HCT116 (cell line): ENCODE measurements at regions not wholly inside any gene's neighbourhood (a gene's known extent, or its start where the extent isn't known, plus 50 kb on each side); places are given as distances from the start of the nearest gene placed in this dataset.

ENCODE experiments used
- ATAC-seq: fragments of 200-7000 bp; cut with Tn5 transposase; 2 replicates; pipeline ENCODE4 v1.9.1; 2020; ENCODE audit warnings: mild to moderate bottlenecking, moderate library complexity
- BruUV-seq: library from RNA; stranded (reverse); fragments of 400-500 nt; replicated peaks from 2 replicates; lab custom pipeline; 2021; lab: Mats Ljungman, UMichigan
- CTCF ChIA-PET: fragments of 300-600 bp; sonication (Branson Sonifier 250); formaldehyde crosslinking; loops from one replicate; lab custom pipeline; 2021; ENCODE audit warnings: antibody characterized with exemption; lab: Charles Lee
- POLR2A ChIA-PET: fragments of 300-600, 350-600 bp; sonication (Branson Sonifier 250); formaldehyde crosslinking; loops from one replicate; lab custom pipeline; 2021; ENCODE audit warnings: antibody characterized with exemption; lab: Charles Lee
- RAD21 ChIA-PET, 2 experiments: fragments of 300-600 bp; sonication (Branson Sonifier 250); formaldehyde crosslinking; loops; one replicate each; lab custom pipeline; 2023; ENCODE audit warnings: low total read pairs in 2 of 2; ENCODE audit not compliant: uncharacterized antibody in 2 of 2, unreplicated experiment in 2 of 2, low non-redundant PET in 1 of 2; lab: Charles Lee
- DNase-seq: peaks from one replicate; pipeline ENCODE4 v3.0.0-alpha.2; 2010; ENCODE audit warnings: low read depth, low spot score
- H2AFZ ChIP-seq: fragments of 200-600 bp; shearing (Covaris generic), sonication (generic); 2 replicates; pipeline ENCODE4 v1.6.1; 2017; ENCODE audit warnings: low read depth, mixed run types, mixed read lengths, antibody characterized with exemption, low read length; ENCODE audit not compliant: poor library complexity, severe bottlenecking
- H3K27ac ChIP-seq: 2 replicates; pipeline ENCODE4 v1.5.1; 2012; ENCODE audit warnings: low read depth, low read length
- H3K27me3 ChIP-seq: fragments of 200-600 bp; sonication (generic); 2 replicates; pipeline ENCODE4 v1.6.1; 2016; ENCODE audit warnings: mixed run types, low read length, mixed read lengths; ENCODE audit not compliant: insufficient read depth
- H3K36me3 ChIP-seq, 2 experiments: fragments of 200-500 bp in 1 of 2; fragments of 200-600 bp in 1 of 2; sonication (Bioruptor generic) in 1 of 2; sonication (generic) in 1 of 2; 2 replicates each; pipeline versions ENCODE4 v1.5.1 to v1.6.1; 2014 to 2016; ENCODE audit warnings: low read length in 2 of 2, inconsistent platforms in 1 of 2, mixed read lengths in 1 of 2, mixed run types in 1 of 2; ENCODE audit not compliant: insufficient read depth in 2 of 2, control insufficient read depth in 1 of 2
- H3K4me1 ChIP-seq, 2 experiments: fragments of 200-600 bp in 1 of 2; sonication (generic) in 1 of 2; 2 replicates each; pipeline versions ENCODE4 v1.5.1 to v1.6.1; 2012 to 2017; ENCODE audit warnings: low read length in 2 of 2, inconsistent platforms in 1 of 2, mild to moderate bottlenecking in 1 of 2, mixed read lengths in 1 of 2, mixed run types in 1 of 2, moderate library complexity in 1 of 2; ENCODE audit not compliant: insufficient read depth in 2 of 2, control insufficient read depth in 1 of 2
- H3K4me2 ChIP-seq: fragments of 200-600 bp; sonication (generic); 2 replicates; pipeline ENCODE4 v1.6.1; 2017; ENCODE audit warnings: mixed run types, low read length, mixed read lengths
- H3K4me3 ChIP-seq, 2 experiments: fragments of 200-600 bp in 1 of 2; sonication (generic) in 1 of 2; replicated peaks in 1 of 2; 2 replicates each; pipeline ENCODE4 v1.5.1; 2011 to 2016; ENCODE audit warnings: low read length in 2 of 2, control low read depth in 1 of 2, low read depth in 1 of 2, mild to moderate bottlenecking in 1 of 2, mixed read lengths in 1 of 2, mixed run types in 1 of 2
- H3K79me2 ChIP-seq: fragments of 200-600 bp; sonication (generic); 2 replicates; pipeline ENCODE4 v1.6.1; 2017; ENCODE audit warnings: mild to moderate bottlenecking, mixed run types, low read length, moderate library complexity, mixed read lengths; ENCODE audit not compliant: insufficient read depth
- H3K9ac ChIP-seq: fragments of 200-600 bp; sonication (generic); 2 replicates; pipeline ENCODE4 v1.6.1; 2016; ENCODE audit warnings: low read length, mixed read lengths
- H3K9me2 ChIP-seq: fragments of 200-600 bp; sonication (generic), shearing (Covaris generic); 2 replicates; pipeline ENCODE4 v1.6.1; 2017; ENCODE audit warnings: mixed run types, mild to moderate bottlenecking, moderate library complexity; ENCODE audit not compliant: insufficient read depth
- H3K9me3 ChIP-seq, 2 experiments: fragments of 200-500 bp in 1 of 2; fragments of 200-600 bp in 1 of 2; sonication (Bioruptor generic) in 1 of 2; sonication (generic) in 1 of 2; 2 replicates each; pipeline ENCODE4 v1.6.1; 2014 to 2017; ENCODE audit warnings: low read length in 2 of 2, mixed read lengths in 2 of 2, inconsistent platforms in 1 of 2, low read depth in 1 of 2, mild to moderate bottlenecking in 1 of 2, mixed run types in 1 of 2, moderate library complexity in 1 of 2; ENCODE audit not compliant: control insufficient read depth in 1 of 2, insufficient read depth in 1 of 2
- H4K20me1 ChIP-seq: fragments of 200-600 bp; sonication (generic), shearing (Covaris generic); 2 replicates; pipeline ENCODE4 v1.6.1; 2017; ENCODE audit warnings: mixed run types, mild to moderate bottlenecking, moderate library complexity; ENCODE audit not compliant: insufficient read depth
- ATF3 ChIP-seq: IDR thresholded peaks from 2 replicates; pipeline ENCODE4 v1.6.1; 2012
- CBX3 ChIP-seq: IDR thresholded peaks from 2 replicates; pipeline ENCODE4 v1.6.1; 2012; ENCODE audit warnings: low read depth
- EGR1 ChIP-seq: IDR thresholded peaks from 2 replicates; pipeline ENCODE4 v1.6.1; 2012; ENCODE audit warnings: low read depth
- ELF1 ChIP-seq: IDR thresholded peaks from 2 replicates; pipeline ENCODE4 v1.6.1; 2012; ENCODE audit warnings: low read depth, borderline replicate concordance
- EZH2phosphoT487 ChIP-seq: fragments of 200-600 bp; IDR thresholded peaks from 2 replicates; pipeline ENCODE4 v1.6.1; 2018; ENCODE audit warnings: antibody characterized with exemption, borderline replicate concordance
- JUND ChIP-seq: IDR thresholded peaks from 2 replicates; pipeline ENCODE4 v1.6.1; 2012
- MAX ChIP-seq: IDR thresholded peaks from 2 replicates; pipeline ENCODE4 v1.6.1; 2012
- POLR2A ChIP-seq: IDR thresholded peaks from 2 replicates; pipeline ENCODE4 v1.7.0; 2011; ENCODE audit warnings: borderline replicate concordance; ENCODE audit not compliant: insufficient read depth, insufficient read length; ENCODE audit errors: extremely low read depth
- POLR2AphosphoS5 ChIP-seq: IDR thresholded peaks from 2 replicates; pipeline ENCODE4 v1.6.1; 2011; ENCODE audit warnings: mild to moderate bottlenecking, low read depth, low read length, moderate library complexity
- RAD21 ChIP-seq: IDR thresholded peaks from 2 replicates; pipeline ENCODE4 v1.6.1; 2012; ENCODE audit warnings: low read depth, mild to moderate bottlenecking
- SP1 ChIP-seq: IDR thresholded peaks from 2 replicates; pipeline ENCODE4 v1.6.1; 2012; ENCODE audit warnings: low read depth
- TCF7L2 ChIP-seq: IDR thresholded peaks from 2 replicates; pipeline ENCODE4 v1.7.0; 2011; ENCODE audit warnings: borderline replicate concordance, inconsistent platforms; ENCODE audit not compliant: insufficient read depth, insufficient read length; ENCODE audit errors: extremely low read depth
- YY1 ChIP-seq: IDR thresholded peaks from 2 replicates; pipeline ENCODE4 v1.6.1; 2011; ENCODE audit warnings: low read length, low read depth, moderate library complexity, mild to moderate bottlenecking; ENCODE audit not compliant: insufficient replicate concordance; ENCODE audit errors: extremely low read depth
- ZBTB33 ChIP-seq: IDR thresholded peaks from 2 replicates; pipeline ENCODE4 v1.6.1; 2011; ENCODE audit warnings: mild to moderate bottlenecking, low read length, moderate library complexity; ENCODE audit not compliant: insufficient replicate concordance; ENCODE audit errors: extremely low read depth
- ZNF274 ChIP-seq: fragments of 200-500 bp; sonication (Bioruptor generic); IDR thresholded peaks from 2 replicates; pipeline ENCODE4 v1.6.1; 2014; ENCODE audit warnings: mild to moderate bottlenecking, low read depth, low read length, inconsistent platforms
- intact Hi-C: fragments of 100-400 bp; cut with micrococcal nuclease; formaldehyde crosslinking; loops from 2 replicates; pipeline ENCODE4 v1.10.0; 2022

- ChIA-PET CTCF (no interaction called here), RAD21 (no interaction called here), POLR2A (no interaction called here)
- intact Hi-C loops = no loop called here
- Histone ChIP-seq H3K4me1 (no peaks in the 10 kb centered on the region), H4K20me1 (no peaks in the 10 kb centered on the region), H3K27me3 (no peaks in the 10 kb centered on the region), H3K4me3 (no peak overlapping the region), H3K9ac (no peak overlapping the region), H3K36me3 (no peaks in the 10 kb centered on the region), H3K79me2 (no peaks in the 10 kb centered on the region), H2AFZ (no peak overlapping the region), H3K9me2 (no peaks in the 10 kb centered on the region), H3K4me2 (no peak overlapping the region), H3K9me3 (peaks cover 6 to 14% of the 10 kb centered on the region in 2 experiments; a peak in 2 of 4 replicates), H3K27ac (no peak overlapping the region)
- no TSS peak for BruUV-seq
- no peak for ATAC-seq
- no peak for TF ChIP-seq POLR2A
- no peak for TF ChIP-seq YY1
- no peak for TF ChIP-seq ZBTB33
- no peak for TF ChIP-seq EZH2phosphoT487
- TF ChIP-seq SP1 = no peak
- TF ChIP-seq RAD21 = no peak
- TF ChIP-seq TCF7L2 = no peak
- no peak for TF ChIP-seq EGR1
- no peak for TF ChIP-seq JUND
- TF ChIP-seq POLR2AphosphoS5 = no peak
- no peak for TF ChIP-seq ZNF274
- no peak for TF ChIP-seq CBX3
- TF ChIP-seq ELF1 = no peak
- TF ChIP-seq MAX = no peak
- no peak for TF ChIP-seq ATF3
- no peak for DNase-seq
These were observed 99.7 kb upstream of the OSMR start for GRCh38 chr5:38745836-38746732.
